A549 (cell line): ENCODE measurements at regions not wholly inside any gene's neighbourhood (a gene's known extent, or its start where the extent isn't known, plus 50 kb on each side); places are given as distances from the start of the nearest gene placed in this dataset.

Source experiments
- ATAC-seq, 2 experiments: fragments of 200-7000 bp in 1 of 2; fragments of >200 bp in 1 of 2; cut with Nextera tagmentation in 1 of 2; cut with Tn5 transposase in 1 of 2; 3 replicates each; pipeline versions ENCODE4 v1.8.0 to v1.9.1; 2018 to 2020; ENCODE audit warnings: mild to moderate bottlenecking in 1 of 2, moderate library complexity in 1 of 2
- CTCF ChIA-PET: fragments of 300-600 bp; sonication (Branson Sonifier 250); formaldehyde crosslinking; extraction: SDS; loops from one replicate; lab custom pipeline; 2021; ENCODE audit warnings: antibody characterized with exemption, inconsistent platforms; lab: Yijun Ruan, JAX
- POLR2A ChIA-PET: fragments of 350-600 bp; formaldehyde crosslinking; extraction: SDS; loops from one replicate; lab custom pipeline; 2021; ENCODE audit warnings: antibody characterized with exemption, inconsistent platforms; lab: Yijun Ruan, JAX
- DNase-seq, 2 experiments: peaks; one replicate each; pipeline versions ENCODE4 v3.0.0 to v3.0.0-alpha.2; 2011 to 2016; ENCODE audit warnings: low read depth in 1 of 2, low spot score in 1 of 2
- FAIRE-seq: peaks from 2 replicates; lab custom pipeline; 2011; peaks lifted over from hg19 to GRCh38; lab: Jason Lieb, UNC
- H3K27ac ChIP-seq, 2 experiments: fragments of >200 bp; sonication (Bioruptor Twin); formaldehyde crosslinking; 3 replicates each; pipeline ENCODE4 v1.5.1; 2016 to 2017
- H3K4me1 ChIP-seq: fragments of >200 bp; sonication (Bioruptor Twin); formaldehyde crosslinking; 3 replicates; pipeline ENCODE4 v1.6.1; 2016
- H3K4me2 ChIP-seq: fragments of >200 bp; sonication (Bioruptor Twin); formaldehyde crosslinking; 3 replicates; pipeline ENCODE4 v1.6.1; 2016
- H3K4me3 ChIP-seq: fragments of >200 bp; sonication (Bioruptor Twin); formaldehyde crosslinking; 3 replicates; pipeline ENCODE4 v1.5.1; 2016
- H3K9me3 ChIP-seq: fragments of >200 bp; sonication (Bioruptor Twin); formaldehyde crosslinking; 3 replicates; pipeline ENCODE4 v1.6.1; 2016
- ATOH8 ChIP-seq: fragments of 250-450 bp; sonication (Bioruptor Pico); IDR thresholded peaks from 2 replicates; pipeline ENCODE4 v1.5.0; 2020; ENCODE audit warnings: low read depth, mild to moderate bottlenecking, moderate library complexity
- BCL3 ChIP-seq: fragments of >200 bp; sonication (Bioruptor Twin); formaldehyde crosslinking; IDR thresholded peaks from 3 replicates; pipeline ENCODE4 v1.6.1; 2016
- BHLHE40 ChIP-seq: IDR thresholded peaks from 2 replicates; pipeline ENCODE4 v1.6.1; 2012; ENCODE audit warnings: low read depth, low read length, inconsistent platforms
- CBX8 ChIP-seq: fragments of 200-600 bp; sonication (generic); IDR thresholded peaks from 2 replicates; pipeline ENCODE4 v1.6.1; 2016
- CEBPB ChIP-seq, 2 experiments: fragments of >200 bp in 1 of 2; sonication (Bioruptor Twin) in 1 of 2; formaldehyde crosslinking in 1 of 2; IDR thresholded peaks; 2 replicates each; pipeline ENCODE4 v1.6.1; 2012 to 2016
- CTCF ChIP-seq: fragments of >200 bp; sonication (Bioruptor Twin); formaldehyde crosslinking; IDR thresholded peaks from 3 replicates; pipeline ENCODE4 v1.5.1; 2016
- ELK1 ChIP-seq: fragments of 150-350 bp; IDR thresholded peaks from 2 replicates; pipeline ENCODE4 v1.6.1; 2014; ENCODE audit warnings: low read depth, mild to moderate bottlenecking, low read length
- FOSL2 ChIP-seq, 2 experiments: fragments of 450-650 bp in 1 of 2; fragments of >200 bp in 1 of 2; sonication (Bioruptor Twin) in 1 of 2; formaldehyde crosslinking; IDR thresholded peaks; 2 replicates each; pipeline versions ENCODE4 v1.5.0 to v1.6.1; 2016 to 2020; ENCODE audit warnings: mild to moderate bottlenecking in 1 of 2, moderate library complexity in 1 of 2
- HMGXB4 ChIP-seq: fragments of 250-450 bp; sonication (Bioruptor Pico); IDR thresholded peaks from 2 replicates; pipeline ENCODE4 v1.5.0; 2021; ENCODE audit warnings: mild to moderate bottlenecking, moderate library complexity, borderline replicate concordance
- HOXB13 ChIP-seq: fragments of 250-450 bp; sonication (Bioruptor Pico); IDR thresholded peaks from 2 replicates; pipeline ENCODE4 v1.5.0; 2020; ENCODE audit warnings: low read depth, mild to moderate bottlenecking, moderate library complexity
- HOXB5 ChIP-seq: fragments of 250-450 bp; sonication (Bioruptor Pico); IDR thresholded peaks from 2 replicates; pipeline ENCODE4 v1.5.0; 2020; ENCODE audit warnings: mild to moderate bottlenecking, moderate library complexity
- MAFK ChIP-seq: fragments of 450-650 bp; IDR thresholded peaks from 2 replicates; pipeline ENCODE4 v1.6.1; 2014; ENCODE audit not compliant: partially characterized antibody
- NFE2L2 ChIP-seq: fragments of 150-350 bp; conservative IDR thresholded peaks from 2 replicates; pipeline ENCODE4 v1.6.1; 2014; ENCODE audit warnings: low read length
- NR3C1 ChIP-seq: fragments of >200 bp; sonication (Bioruptor Twin); formaldehyde crosslinking; IDR thresholded peaks from 3 replicates; pipeline ENCODE4 v1.6.1; 2017
- POLR2A ChIP-seq: IDR thresholded peaks from 2 replicates; pipeline ENCODE4 v1.6.1; 2012; ENCODE audit warnings: mild to moderate bottlenecking, low read length
- RARB ChIP-seq: fragments of 250-450 bp; sonication (Bioruptor Pico); IDR thresholded peaks from 2 replicates; pipeline ENCODE4 v1.8.0; 2021; ENCODE audit warnings: mild to moderate bottlenecking, moderate library complexity
- REST ChIP-seq: fragments of 200-600 bp; sonication (generic); IDR thresholded peaks from 2 replicates; pipeline ENCODE4 v1.6.1; 2016; ENCODE audit warnings: antibody characterized with exemption, mild to moderate bottlenecking, moderate library complexity
- RFX5 ChIP-seq: fragments of 450-650 bp; IDR thresholded peaks from 2 replicates; pipeline ENCODE4 v1.7.1; 2014; ENCODE audit warnings: antibody characterized with exemption, mild to moderate bottlenecking, moderate library complexity
- SMC3 ChIP-seq: fragments of >200 bp; sonication (Bioruptor Twin); formaldehyde crosslinking; IDR thresholded peaks from 3 replicates; pipeline ENCODE4 v1.6.1; 2018; ENCODE audit warnings: inconsistent platforms
- ZC3H11A ChIP-seq: fragments of 450-650 bp; IDR thresholded peaks from 2 replicates; pipeline ENCODE4 v1.6.1; 2014; ENCODE audit warnings: antibody characterized with exemption, mild to moderate bottlenecking
- ZFP36 ChIP-seq: fragments of 450-650 bp; IDR thresholded peaks from 2 replicates; pipeline ENCODE4 v1.6.1; 2014; ENCODE audit warnings: borderline replicate concordance; ENCODE audit not compliant: partially characterized antibody
- WGBS: methylation state at CpG from one replicate; pipeline ENCODE4 v1.1.6; 2017; ENCODE audit errors: missing lambda C conversion rate; 5-methylcytosine and 5-hydroxymethylcytosine counted together

GRCh38 chr6:53201270-53201669 lies 52.6 kb upstream of the GCM1 start:
- H3K4me1 ChIP-seq, result no peaks in the 10 kb centered on the region
- POLR2A ChIA-PET, result no interaction called here
- TF ChIP-seq HOXB5 (no peak), ELK1 (no peak), RFX5 (no peak), ZFP36 (no peak), RARB (CRISPR knock-in tag) (no peak), CTCF (no peak), MAFK (no peak)
- CTCF ChIA-PET, result no interaction called here
- FAIRE-seq, result no peak
- no peak for ATAC-seq
- no peak overlapping the region for H3K4me2 ChIP-seq
- DNase-seq, result no peak
- H3K9me3 ChIP-seq, result no peaks in the 10 kb centered on the region
- H3K4me3 ChIP-seq, result no peak overlapping the region
- H3K27ac ChIP-seq, result no peak overlapping the region

- H3K4me1 ChIP-seq, result no peaks in the 10 kb centered on the region
- no peak overlapping the region for H3K4me3 ChIP-seq
- FAIRE-seq, result no peak
- DNase-seq, result no peak
- WGBS, result 32% methylated on average over 2 of the region's 2 CpGs
- no peak for ATAC-seq
- no peak overlapping the region for H3K4me2 ChIP-seq
- TF ChIP-seq ATOH8, result no peak
- TF ChIP-seq SMC3, result no peak
- TF ChIP-seq MAFK, result no peak
- TF ChIP-seq REST, result no peak
- no peak for TF ChIP-seq CEBPB (IDR thresholded peaks at IDR 0.05)
- TF ChIP-seq HOXB5, result no peak
- TF ChIP-seq CTCF, result no peak
- TF ChIP-seq BHLHE40, result no peak
- no peak for TF ChIP-seq CBX8
- TF ChIP-seq HOXB13 (CRISPR knock-in tag), result no peak
- TF ChIP-seq HMGXB4 (CRISPR knock-in tag), result no peak
- TF ChIP-seq POLR2A, result no peak
- TF ChIP-seq FOSL2 (IDR thresholded peaks at IDR 0.05), result no peak
- no peak for TF ChIP-seq FOSL2 (CRISPR knock-in tag; IDR thresholded peaks at IDR 0.05)
- no peak for TF ChIP-seq ZC3H11A
- TF ChIP-seq NFE2L2, result no peak
- TF ChIP-seq BCL3, result no peak
- TF ChIP-seq NR3C1, result no peak
- H3K27ac ChIP-seq, result no peak overlapping the region
- H3K9me3 ChIP-seq, result no peaks in the 10 kb centered on the region
- ChIA-PET POLR2A (no interaction called here), CTCF (no interaction called here)
Observed at GRCh38 chr6:53199765-53200164, 51.1 kb upstream of the GCM1 start.
